ENCODE measurements at regions not wholly inside any gene's neighbourhood (a gene's known extent, or its start where the extent isn't known, plus 50 kb on each side); places are given as distances from the start of the nearest gene placed in this dataset.
A peak's percentile ranks its signal among the peaks of the same experiment; 100 is the strongest.

GRCh38 chr1:184199438-184200085 lies 148.0 kb downstream of the TSEN15 start:
- intact Hi-C loops (cut with DNase I) = no loop called here
- ATAC-seq = peak in 1 of 4 donors; percentile 29

GRCh38 chr1:184208622-184209021 lies 157.1 kb downstream of the TSEN15 start:
- intact Hi-C loops (cut with DNase I) = no loop called here
- ATAC-seq (no peak), FAIRE-seq (no peak), DNase-seq (no peak)
- no peak for TF ChIP-seq CTCF (IDR thresholded peaks at IDR 0.05)
- Histone ChIP-seq H3K36me3 (no peaks in the 10 kb centered on the region), H3K27ac (no peak overlapping the region), H3K4me3 (no peak overlapping the region), H3K27me3 (no peaks in the 10 kb centered on the region), H3K4me1 (no peaks in the 10 kb centered on the region), H3K9me3 (no peaks in the 10 kb centered on the region)
- WGBS, 2 donors = 86 to 88% methylated on average over 2 of the region's 2 CpGs

More at GRCh38 chr1:184199438-184200085, 148.0 kb downstream of the TSEN15 start:
- H3K4me3 ChIP-seq = no peak overlapping the region
- no peak for TF ChIP-seq CTCF (IDR thresholded peaks at IDR 0.05)
- no peaks in the 10 kb centered on the region for H3K36me3 ChIP-seq
- WGBS, 2 donors = 58 to 66% methylated on average over 4 of the region's 4 CpGs
- no peak overlapping the region for H3K27ac ChIP-seq
- no peaks in the 10 kb centered on the region for H3K9me3 ChIP-seq
- FAIRE-seq (no peak), DNase-seq (no peak)
- no peaks in the 10 kb centered on the region for H3K27me3 ChIP-seq
- no peaks in the 10 kb centered on the region for H3K4me1 ChIP-seq

DNA sequence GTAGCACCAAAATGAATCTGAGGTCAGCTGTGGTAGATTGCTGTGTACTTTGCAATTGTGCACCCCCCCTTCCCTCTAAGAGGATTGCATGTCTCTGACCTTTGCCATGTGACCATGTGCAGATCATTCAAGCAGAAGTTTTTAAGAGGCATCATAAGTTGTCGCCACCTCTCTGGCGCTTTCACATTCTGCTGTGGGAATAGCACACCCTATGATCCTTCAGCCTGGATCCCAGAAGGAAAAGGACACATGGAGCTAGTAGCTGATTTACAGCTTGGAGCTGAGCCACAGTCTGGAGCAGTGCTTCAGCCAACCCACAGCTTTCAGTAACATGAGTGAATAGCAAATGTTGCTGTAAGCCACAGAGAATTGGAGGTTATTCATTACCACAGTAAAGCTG lies 158.5 kb downstream of the TSEN15 start:
- intact Hi-C loops (cut with DNase I) = no loop called here
- DNase-seq (peak in 1 of 6 donors; percentile 18), FAIRE-seq (no peak), ATAC-seq (peak in 3 of 4 donors; percentile 47 to 80 (median 66))
- H3K36me3 ChIP-seq = no peaks in the 10 kb centered on the region
- H3K27me3 ChIP-seq = no peaks in the 10 kb centered on the region
- H3K9me3 ChIP-seq = no peaks in the 10 kb centered on the region
- 77 to 82% methylated on average over 2 of the region's 2 CpGs for WGBS, 2 donors
- no peaks in the 10 kb centered on the region for H3K4me1 ChIP-seq
- H3K4me3 ChIP-seq = no peak overlapping the region
- no peak for TF ChIP-seq CTCF (IDR thresholded peaks at IDR 0.05)
- no peak overlapping the region for H3K27ac ChIP-seq

DNA sequence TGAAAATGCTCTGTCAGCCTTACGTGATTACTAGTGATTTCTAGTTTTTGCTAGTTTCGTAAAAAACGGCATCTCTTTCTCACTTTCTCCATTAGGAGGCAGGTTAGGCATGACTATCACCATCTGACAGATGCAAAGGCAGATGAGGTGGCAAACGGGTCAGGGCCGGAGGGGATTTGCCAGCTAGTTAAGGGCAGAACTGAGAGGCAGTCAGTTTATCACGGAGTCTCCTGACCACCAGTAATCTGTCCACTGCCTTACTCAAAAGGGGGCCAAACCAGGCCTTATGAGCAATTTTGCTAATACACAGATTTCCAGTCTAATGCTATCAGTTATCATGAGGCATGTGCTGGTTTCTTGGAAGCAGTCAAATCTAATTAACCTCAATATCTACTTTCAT lies 159.3 kb downstream of the TSEN15 start:
- Histone ChIP-seq H3K4me3 (no peak overlapping the region), H3K9me3 (no peaks in the 10 kb centered on the region), H3K4me1 (no peaks in the 10 kb centered on the region), H3K27me3 (no peaks in the 10 kb centered on the region), H3K36me3 (no peaks in the 10 kb centered on the region), H3K27ac (no peak overlapping the region)
- no peak for TF ChIP-seq CTCF (IDR thresholded peaks at IDR 0.05)
- intact Hi-C loops (cut with DNase I) = no loop called here
- DNase-seq (no peak), ATAC-seq (no peak), FAIRE-seq (no peak)
- 78 to 85% methylated on average over 6 of the region's 6 CpGs for WGBS, 2 donors

- H3K27ac ChIP-seq = no peak overlapping the region
- FAIRE-seq (no peak), ATAC-seq (peak in 3 of 4 donors; percentile 55 to 82 (median 81)), DNase-seq (peak in 1 of 6 donors; percentile 24)
- H3K36me3 ChIP-seq = no peaks in the 10 kb centered on the region
- 70 to 72% methylated on average over 7 of the region's 7 CpGs for WGBS, 2 donors
- H3K9me3 ChIP-seq = no peaks in the 10 kb centered on the region
- H3K4me3 ChIP-seq = no peak overlapping the region
- intact Hi-C loops (cut with DNase I) = no loop called here
- H3K27me3 ChIP-seq = no peaks in the 10 kb centered on the region
- no peak for TF ChIP-seq CTCF (IDR thresholded peaks at IDR 0.05)
- H3K4me1 ChIP-seq = no peaks in the 10 kb centered on the region
Observed at GRCh38 chr1:184212649-184213314, 161.3 kb downstream of the TSEN15 start.

All from pancreas (tissue), 10 donors.